ENCODE measurements at regions not wholly inside any gene's neighbourhood (a gene's known extent, or its start where the extent isn't known, plus 50 kb on each side); places are given as distances from the start of the nearest gene placed in this dataset.
A peak's percentile ranks its signal among the peaks of the same experiment; 100 is the strongest.

- Histone ChIP-seq H3K36me3 (ENCODE audit: control insufficient read depth, insufficient read depth, low read length) (no peaks in the 10 kb centered on the region), H3K4me1 (ENCODE audit: control insufficient read depth, insufficient read depth, low read length) (no peaks in the 10 kb centered on the region), H3K27ac (ENCODE audit: low read depth, low read length) (no peak overlapping the region), H3K9me3 (ENCODE audit: control insufficient read depth, low read length) (no peaks in the 10 kb centered on the region), H3K9ac (ENCODE audit: extremely low read depth, low read length, poor library complexity, severe bottlenecking) (no peak overlapping the region), H3K4me3 (ENCODE audit: low read length) (no peak overlapping the region), H3K27me3 (ENCODE audit: control insufficient read depth, insufficient read depth, low read length, poor library complexity, severe bottlenecking) (no peaks in the 10 kb centered on the region)
- no peak for TF ChIP-seq CTCF (conservative IDR thresholded peaks at IDR 0.05)
- Mint-ChIP-seq H3K4me3 (no peak overlapping the region), H3K36me3 (ENCODE audit: low read depth) (no peaks in the 10 kb centered on the region), H3K4me1 (peaks cover 2% of the 10 kb centered on the region), H3K9me3 (no peaks in the 10 kb centered on the region), H3K27ac (no peak overlapping the region), H3K27me3 (ENCODE audit: insufficient read depth) (no peaks in the 10 kb centered on the region)
- DNase-seq: peak; percentile 42
- 92% methylated on average over 5 of the region's 5 CpGs; no CpG with 5 or more reads in 1 of the 2 experiments for WGBS, 2 experiments (ENCODE audit: insufficient coverage in 1 of 2, insufficient read length in 1 of 2)
These were observed 190.6 kb downstream of the HAUS1 start for GRCh38 chr18:46294751-46295150.

- Histone ChIP-seq H3K36me3 (ENCODE audit: control insufficient read depth, insufficient read depth, low read length) (no peaks in the 10 kb centered on the region), H3K9ac (ENCODE audit: extremely low read depth, low read length, poor library complexity, severe bottlenecking) (no peak overlapping the region), H3K27me3 (ENCODE audit: control insufficient read depth, insufficient read depth, low read length, poor library complexity, severe bottlenecking) (no peaks in the 10 kb centered on the region), H3K4me3 (ENCODE audit: low read length) (no peak overlapping the region), H3K9me3 (ENCODE audit: control insufficient read depth, low read length) (no peaks in the 10 kb centered on the region), H3K4me1 (ENCODE audit: control insufficient read depth, insufficient read depth, low read length) (no peaks in the 10 kb centered on the region), H3K27ac (ENCODE audit: low read depth, low read length) (no peak overlapping the region)
- Mint-ChIP-seq H3K27ac (no peak overlapping the region), H3K4me1 (peaks cover 2% of the 10 kb centered on the region), H3K9me3 (no peaks in the 10 kb centered on the region), H3K4me3 (no peak overlapping the region), H3K27me3 (ENCODE audit: insufficient read depth) (no peaks in the 10 kb centered on the region), H3K36me3 (ENCODE audit: low read depth) (no peaks in the 10 kb centered on the region)
- DNase-seq: no peak
- no peak for TF ChIP-seq CTCF (conservative IDR thresholded peaks at IDR 0.05)
- 58 to 86% methylated on average over 3 to 7 of the region's 7 CpGs for WGBS, 2 experiments (ENCODE audit: insufficient coverage in 1 of 2, insufficient read length in 1 of 2)
These were observed 191.2 kb downstream of the HAUS1 start for GRCh38 chr18:46295416-46295815.

GRCh38 chr18:46296656-46297055 is 192.5 kb downstream of the HAUS1 start:
- 82 to 90% methylated on average over 2 to 4 of the region's 4 CpGs for WGBS, 2 experiments (ENCODE audit: insufficient coverage in 1 of 2, insufficient read length in 1 of 2)

More at GRCh38 chr18:46296656-46297055, 192.5 kb downstream of the HAUS1 start:
- no peak for TF ChIP-seq CTCF (conservative IDR thresholded peaks at IDR 0.05)
- Histone ChIP-seq H3K4me1 (ENCODE audit: control insufficient read depth, insufficient read depth, low read length) (no peaks in the 10 kb centered on the region), H3K9ac (ENCODE audit: extremely low read depth, low read length, poor library complexity, severe bottlenecking) (no peak overlapping the region), H3K36me3 (ENCODE audit: control insufficient read depth, insufficient read depth, low read length) (no peaks in the 10 kb centered on the region), H3K27ac (ENCODE audit: low read depth, low read length) (no peak overlapping the region), H3K4me3 (ENCODE audit: low read length) (no peak overlapping the region), H3K27me3 (ENCODE audit: control insufficient read depth, insufficient read depth, low read length, poor library complexity, severe bottlenecking) (no peaks in the 10 kb centered on the region), H3K9me3 (ENCODE audit: control insufficient read depth, low read length) (no peaks in the 10 kb centered on the region)
- Mint-ChIP-seq H3K36me3 (ENCODE audit: low read depth) (no peaks in the 10 kb centered on the region), H3K4me3 (no peak overlapping the region), H3K27me3 (ENCODE audit: insufficient read depth) (peaks cover 5% of the 10 kb centered on the region), H3K27ac (no peak overlapping the region), H3K9me3 (no peaks in the 10 kb centered on the region), H3K4me1 (peaks cover 2% of the 10 kb centered on the region)
- peak; percentile 37 for DNase-seq
